Testis (tissue), 2 donors: ENCODE measurements at regions not wholly inside any gene's neighbourhood (a gene's known extent, or its start where the extent isn't known, plus 50 kb on each side); places are given as distances from the start of the nearest gene placed in this dataset.

ENCODE experiments used
- CTCF ChIP-seq, 3 experiments: fragments of 450-650 bp in 2 of 3; fragments of 200-600 bp in 1 of 3; sonication (generic) in 1 of 3; IDR thresholded peaks; one replicate each; pipeline ENCODE4 v1.5.1; 2016 to 2019; ENCODE audit warnings: antibody characterized with exemption in 3 of 3, mild to moderate bottlenecking in 2 of 3, moderate library complexity in 1 of 3
- POLR2A ChIP-seq: fragments of 450-650 bp; IDR thresholded peaks from one replicate; pipeline ENCODE4 v1.6.1; 2017; ENCODE audit warnings: antibody characterized with exemption, mild to moderate bottlenecking, moderate library complexity

GRCh38 chr11:92304271-92304670 lies 79.7 kb downstream of the FAT3 start:
- TF ChIP-seq POLR2A: no peak
- TF ChIP-seq CTCF (IDR thresholded peaks at IDR 0.05): no peak
